Naive thymus-derived CD8-positive, alpha-beta T cell (primary cell): ENCODE measurements at regions not wholly inside any gene's neighbourhood (a gene's known extent, or its start where the extent isn't known, plus 50 kb on each side); places are given as distances from the start of the nearest gene placed in this dataset.

ENCODE experiments used
- ATAC-seq, 2 donors: fragments of 150-1000 bp; cut with Tn5 transposase in 1 of 2; sonication (Bioruptor Pico), chemical (Tn5 transposase) in 1 of 2; 1 replicate in 1 of 2; 2 replicates in 1 of 2; pipeline ENCODE4 v1.10.0; 2021; ENCODE audit warnings: mild to moderate bottlenecking in 2 of 2, moderate library complexity in 2 of 2
- POLR2A ChIA-PET: fragments of 350-600 bp; sonication (Branson Sonifier 250); formaldehyde crosslinking; loops from one replicate; lab custom pipeline; 2021; ENCODE audit warnings: antibody characterized with exemption; lab: Charles Lee
- DNase-seq, 10 donors: peaks; one replicate each; pipeline versions ENCODE4 v3.0.0 to v3.0.0-alpha.2; 2020 to 2022
- H3K27ac Mint-ChIP-seq, 10 donors: one replicate each; pipeline ENCODE4 v1.8.0; 2020 to 2022; ENCODE audit warnings: mild to moderate bottlenecking in 10 of 10, mixed read lengths in 10 of 10, moderate library complexity in 4 of 10, inconsistent platforms in 1 of 10
- H3K27me3 Mint-ChIP-seq, 5 donors: one replicate each; pipeline ENCODE4 v1.8.0; 2021 to 2022; ENCODE audit warnings: mixed read lengths in 5 of 5
- H3K36me3 Mint-ChIP-seq, 3 donors: one replicate each; pipeline ENCODE4 v1.8.0; 2020 to 2022; ENCODE audit warnings: mixed read lengths in 3 of 3, mild to moderate bottlenecking in 2 of 3, inconsistent platforms in 1 of 3
- H3K4me1 Mint-ChIP-seq, 4 donors: one replicate each; pipeline ENCODE4 v1.8.0; 2021 to 2022; ENCODE audit warnings: mixed read lengths in 4 of 4
- H3K4me3 Mint-ChIP-seq, 10 donors: one replicate each; pipeline ENCODE4 v1.8.0; 2020 to 2022; ENCODE audit warnings: mild to moderate bottlenecking in 10 of 10, mixed read lengths in 10 of 10, moderate library complexity in 6 of 10, inconsistent platforms in 1 of 10
- H3K9me3 Mint-ChIP-seq, 9 donors: one replicate each; pipeline ENCODE4 v1.8.0; 2020 to 2022; ENCODE audit warnings: mixed read lengths in 9 of 9, mild to moderate bottlenecking in 3 of 9, inconsistent platforms in 1 of 9, moderate library complexity in 1 of 9

DNA sequence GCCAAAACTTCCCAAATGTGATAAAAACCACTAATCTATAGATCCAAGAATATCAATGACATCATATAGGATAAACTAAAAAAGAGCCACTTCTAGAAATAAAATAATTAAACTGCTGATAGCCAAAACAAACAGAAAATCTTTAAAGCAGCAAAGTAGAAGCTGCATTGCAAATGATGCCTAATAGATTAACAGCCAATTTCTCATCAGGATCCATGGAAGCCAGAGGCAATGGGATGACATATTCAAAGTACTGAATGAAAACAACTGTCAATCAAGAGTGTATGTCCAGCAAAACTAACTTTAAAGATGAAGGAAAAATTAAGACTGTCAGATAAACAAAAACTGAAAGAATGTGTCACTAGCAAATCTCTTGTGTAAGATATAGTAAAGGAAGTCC lies 224.8 kb downstream of the PSAT1 start:
- POLR2A ChIA-PET: no interaction called here
- H3K9me3 Mint-ChIP-seq: peaks cover 14 to 45% (median 27%) of the 10 kb centered on the region in 9 donors
- no peaks in the 10 kb centered on the region for H3K4me1 Mint-ChIP-seq
- no peak overlapping the region for H3K4me3 Mint-ChIP-seq
- H3K36me3 Mint-ChIP-seq: peaks cover 2 to 21% (median 4%) of the 10 kb centered on the region in 3 donors
- H3K27me3 Mint-ChIP-seq: peaks cover 0 to 7% (median 2%) of the 10 kb centered on the region in 5 donors
- ATAC-seq (no peak), DNase-seq (no peak)
- no peak overlapping the region for H3K27ac Mint-ChIP-seq

DNA sequence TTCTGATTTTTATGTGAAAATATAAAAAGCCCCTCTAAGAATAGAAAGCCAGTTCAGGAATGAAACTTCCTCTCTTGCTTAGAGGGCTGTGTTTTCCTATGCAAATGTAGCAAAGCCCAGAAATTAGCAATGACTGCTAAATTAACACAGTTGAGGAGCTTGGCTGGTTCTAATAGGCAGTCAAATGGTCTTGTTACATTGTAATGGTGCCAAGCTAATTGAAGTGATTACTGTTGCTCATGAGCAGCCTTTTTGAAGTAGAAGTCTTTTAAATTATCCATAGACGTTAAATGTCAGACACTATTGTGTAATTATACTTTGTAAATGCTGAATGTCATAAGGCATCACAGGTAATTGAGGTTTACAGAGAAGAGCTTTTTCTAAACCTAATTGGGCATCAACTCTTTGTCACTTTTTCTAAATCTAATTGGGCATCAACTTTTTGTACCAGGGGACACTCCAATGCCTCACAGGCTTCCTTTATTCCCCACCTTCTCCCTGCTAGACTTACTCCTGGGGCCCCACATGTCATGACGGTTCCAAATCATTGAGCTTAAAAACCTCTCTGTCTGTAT lies 229.1 kb downstream of the PSAT1 start:
- Mint-ChIP-seq H3K4me3 (no peak overlapping the region), H3K4me1 (no peaks in the 10 kb centered on the region), H3K27ac (no peak overlapping the region), H3K27me3 (peaks cover 0 to 9% (median 3%) of the 10 kb centered on the region in 5 donors), H3K9me3 (peaks cover 4 to 14% (median 8%) of the 10 kb centered on the region in 9 donors), H3K36me3 (peaks cover 0 to 7% (median 4%) of the 10 kb centered on the region in 3 donors)
- no peak for DNase-seq
- POLR2A ChIA-PET: no interaction called here
- no peak for ATAC-seq

DNA sequence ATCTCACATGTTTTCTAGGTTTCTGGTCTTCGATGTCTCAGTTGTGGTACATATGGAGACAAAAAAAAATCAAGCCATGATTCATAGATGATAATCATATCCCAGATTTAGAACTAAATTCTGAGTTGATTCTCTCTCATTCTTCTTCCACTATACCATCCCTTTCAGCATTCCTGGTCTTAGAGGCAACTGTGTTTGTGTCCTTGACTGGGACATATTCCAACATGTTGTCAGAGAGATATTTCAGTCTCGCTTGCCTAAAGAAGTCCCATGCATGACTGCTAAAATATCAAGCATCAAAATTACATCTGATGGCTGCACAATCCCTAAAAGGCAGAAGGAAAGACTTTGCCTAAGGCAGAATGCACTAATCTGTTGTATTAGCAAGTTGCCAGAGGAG lies 236.6 kb downstream of the PSAT1 start:
- DNase-seq: no peak
- Mint-ChIP-seq H3K9me3 (peaks cover 0 to 7% (median 0%) of the 10 kb centered on the region in 9 donors), H3K27me3 (peaks cover 0 to 9% (median 7%) of the 10 kb centered on the region in 5 donors), H3K36me3 (no peaks in the 10 kb centered on the region), H3K4me1 (no peaks in the 10 kb centered on the region), H3K27ac (no peak overlapping the region), H3K4me3 (no peak overlapping the region)
- POLR2A ChIA-PET: no interaction called here
- no peak for ATAC-seq

DNA sequence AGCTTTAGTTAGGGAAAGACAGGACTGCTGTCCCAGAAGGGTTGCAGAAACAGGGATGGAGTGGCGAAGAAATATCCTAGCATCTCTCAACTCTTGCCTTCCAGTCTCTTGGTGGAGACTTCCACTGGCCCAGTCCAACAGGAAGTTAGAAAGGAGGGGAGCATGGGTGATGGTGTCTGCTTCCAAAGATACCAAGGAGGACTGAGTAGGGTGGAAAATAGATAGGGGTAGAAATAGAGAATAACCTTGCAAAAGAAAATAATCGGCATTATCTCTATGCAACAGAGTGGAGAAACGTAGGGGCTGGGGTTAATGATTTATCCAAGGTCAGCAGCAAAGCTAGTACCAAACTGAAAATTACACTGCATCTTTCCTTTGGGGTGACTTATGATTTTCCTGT lies 242.3 kb downstream of the PSAT1 start:
- POLR2A ChIA-PET: no interaction called here
- peaks cover 0 to 4% (median 0%) of the 10 kb centered on the region in 5 donors for H3K27me3 Mint-ChIP-seq

DNA sequence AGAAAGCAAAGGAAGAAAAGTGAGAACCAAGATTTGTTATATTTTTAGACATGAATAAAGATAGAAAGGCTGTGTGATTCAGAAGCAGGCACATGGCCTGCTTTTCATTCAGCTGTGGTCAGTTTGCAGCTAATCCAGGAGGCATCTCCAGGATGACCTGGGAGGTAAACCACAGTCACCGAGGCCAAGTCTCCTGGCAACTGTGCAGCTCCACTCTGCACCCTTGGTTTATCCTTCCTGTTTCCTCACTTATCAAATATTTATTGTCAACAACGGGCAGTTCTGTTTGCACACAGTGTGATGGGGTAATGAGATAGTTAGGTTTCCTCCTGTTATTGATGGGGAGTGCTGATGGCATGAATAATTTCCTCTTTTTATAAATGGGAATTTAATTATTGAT lies 243.0 kb downstream of the PSAT1 start:
- ATAC-seq (no peak), DNase-seq (no peak)
- H3K4me3 Mint-ChIP-seq: no peak overlapping the region
- no peaks in the 10 kb centered on the region for H3K4me1 Mint-ChIP-seq
- no peaks in the 10 kb centered on the region for H3K36me3 Mint-ChIP-seq
- POLR2A ChIA-PET: no interaction called here
- H3K27ac Mint-ChIP-seq: no peak overlapping the region
- H3K27me3 Mint-ChIP-seq: peaks cover 0 to 4% (median 0%) of the 10 kb centered on the region in 5 donors
- H3K9me3 Mint-ChIP-seq: peaks cover 0 to 3% (median 0%) of the 10 kb centered on the region in 9 donors

More for the DNA sequence above, 242.3 kb downstream of the PSAT1 start:
- H3K4me1 Mint-ChIP-seq: no peaks in the 10 kb centered on the region
- no peaks in the 10 kb centered on the region for H3K36me3 Mint-ChIP-seq
- DNase-seq (no peak), ATAC-seq (no peak)
- no peak overlapping the region for H3K4me3 Mint-ChIP-seq
- H3K27ac Mint-ChIP-seq: no peak overlapping the region
- peaks cover 0 to 4% (median 0%) of the 10 kb centered on the region in 9 donors for H3K9me3 Mint-ChIP-seq

DNA sequence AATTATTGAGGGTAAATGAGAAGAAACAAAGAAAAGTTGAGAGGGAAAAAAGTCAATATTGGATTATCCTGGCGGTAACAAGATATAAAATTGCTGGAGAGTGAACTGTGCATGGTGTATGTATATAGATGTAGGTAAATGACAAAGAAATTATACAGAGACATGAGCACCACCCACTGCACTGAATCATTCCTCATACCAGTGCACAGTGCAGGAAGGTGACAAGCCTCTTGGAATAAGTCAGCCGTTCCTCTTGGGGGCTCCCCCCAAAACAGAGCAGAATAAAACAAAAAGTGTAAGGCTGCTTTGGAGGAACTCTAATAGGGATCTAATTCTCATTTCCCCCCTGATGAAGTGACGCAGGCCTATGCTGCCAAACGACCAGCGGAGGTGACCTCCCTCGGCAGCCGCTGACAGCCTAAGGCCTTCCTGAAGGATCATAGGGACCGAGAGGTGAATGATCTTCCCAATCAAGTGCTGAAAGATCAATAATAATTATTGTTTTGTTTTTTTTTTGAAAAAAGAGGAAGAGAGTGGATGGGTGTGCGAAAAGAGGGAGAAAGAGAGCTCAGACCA lies 245.0 kb downstream of the PSAT1 start:
- H3K27ac Mint-ChIP-seq: no peak overlapping the region
- ATAC-seq (no peak), DNase-seq (no peak)
- no peaks in the 10 kb centered on the region for H3K36me3 Mint-ChIP-seq
- no peak overlapping the region for H3K4me3 Mint-ChIP-seq
- H3K4me1 Mint-ChIP-seq: no peaks in the 10 kb centered on the region
- peaks cover 0 to 3% (median 0%) of the 10 kb centered on the region in 9 donors for H3K9me3 Mint-ChIP-seq
- POLR2A ChIA-PET: no interaction called here
- peaks cover 0 to 4% (median 0%) of the 10 kb centered on the region in 5 donors for H3K27me3 Mint-ChIP-seq

DNA sequence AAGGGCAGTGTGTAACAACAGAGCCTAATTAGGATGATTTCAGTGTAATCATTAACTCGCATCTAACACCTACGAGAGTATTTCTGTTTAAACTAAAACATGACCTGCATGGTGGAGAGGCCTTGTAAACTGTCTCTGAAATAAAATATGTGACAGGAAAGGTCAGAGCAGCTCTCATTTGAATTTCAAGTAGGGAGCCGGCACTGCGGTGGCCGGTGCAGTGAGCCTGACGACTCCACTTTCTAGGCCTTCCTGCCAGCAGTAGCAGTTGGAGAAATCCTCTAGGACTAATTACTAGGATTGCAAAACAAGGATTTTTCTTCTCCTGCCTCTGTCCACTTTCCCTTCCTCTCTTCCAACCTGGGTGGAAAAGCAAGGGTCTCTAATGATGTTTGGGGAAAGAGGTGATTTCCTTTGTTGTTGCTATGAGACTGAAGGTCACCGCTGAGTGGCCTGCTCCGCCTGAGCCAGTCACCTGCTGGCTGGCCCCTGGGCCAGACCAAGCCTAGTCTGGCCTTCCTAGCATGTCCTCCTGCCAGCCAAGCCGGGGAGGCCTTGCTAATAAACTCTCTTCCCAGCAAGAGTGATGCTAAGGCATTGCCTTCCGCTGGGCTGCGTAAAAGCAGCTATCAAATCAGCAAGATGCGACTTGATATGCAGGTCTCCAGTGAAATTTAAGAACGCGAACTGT lies 245.7 kb downstream of the PSAT1 start:
- no peak for DNase-seq
- POLR2A ChIA-PET: no interaction called here
- Mint-ChIP-seq H3K36me3 (no peaks in the 10 kb centered on the region), H3K4me3 (no peak overlapping the region), H3K27me3 (peaks cover 0 to 9% (median 4%) of the 10 kb centered on the region in 5 donors), H3K27ac (no peak overlapping the region), H3K9me3 (peaks cover 0 to 3% (median 0%) of the 10 kb centered on the region in 9 donors), H3K4me1 (no peaks in the 10 kb centered on the region)
- ATAC-seq: no peak

DNA sequence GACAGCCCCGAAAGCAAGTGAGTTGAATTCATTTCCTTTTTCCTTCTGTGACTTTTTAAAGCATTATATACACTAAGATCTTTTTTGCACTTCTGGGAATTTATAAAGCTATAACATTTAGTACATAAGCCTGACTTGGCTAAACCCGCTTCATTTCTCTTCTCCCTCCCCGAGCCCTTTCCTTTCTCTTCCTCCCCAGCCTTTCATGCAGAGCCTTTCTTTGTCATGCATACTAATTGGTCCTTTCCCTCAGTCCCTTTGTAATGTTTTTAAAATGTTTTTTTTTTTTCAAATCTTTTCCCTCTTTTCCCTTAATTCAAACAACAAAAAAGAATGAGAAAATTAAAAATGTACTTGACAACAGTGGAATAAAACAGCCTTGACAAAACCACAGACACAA lies 246.4 kb downstream of the PSAT1 start:
- DNase-seq: no peak

DNA sequence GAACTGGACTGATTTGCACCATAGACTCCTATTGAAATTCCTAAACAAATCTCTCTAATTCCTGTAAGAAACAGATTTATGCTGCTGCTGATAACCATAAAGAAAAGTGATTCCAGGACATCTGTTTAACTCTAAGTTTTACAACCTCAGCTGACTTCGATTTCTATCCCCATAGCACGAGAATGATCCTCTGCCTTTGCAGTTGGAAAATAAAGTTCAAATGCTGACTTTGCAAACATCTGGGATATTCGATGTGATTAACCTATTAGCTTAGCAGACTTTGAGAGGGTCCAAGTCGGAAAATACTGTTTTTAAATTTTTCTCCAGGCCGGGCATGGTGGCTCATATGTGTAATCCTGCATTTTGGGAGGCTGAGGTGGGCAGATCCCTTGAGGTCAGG lies 247.3 kb downstream of the PSAT1 start:
- Mint-ChIP-seq H3K27me3 (peaks cover 0 to 17% (median 5%) of the 10 kb centered on the region in 5 donors), H3K27ac (no peak overlapping the region), H3K4me1 (no peaks in the 10 kb centered on the region), H3K9me3 (peaks cover 0 to 3% (median 0%) of the 10 kb centered on the region in 9 donors), H3K36me3 (no peaks in the 10 kb centered on the region), H3K4me3 (no peak overlapping the region)
- POLR2A ChIA-PET: no interaction called here
- ATAC-seq (no peak), DNase-seq (no peak)

More for the DNA sequence above, 246.4 kb downstream of the PSAT1 start:
- no peak for ATAC-seq
- Mint-ChIP-seq H3K9me3 (peaks cover 0 to 3% (median 0%) of the 10 kb centered on the region in 9 donors), H3K4me1 (no peaks in the 10 kb centered on the region), H3K36me3 (no peaks in the 10 kb centered on the region), H3K27ac (no peak overlapping the region), H3K27me3 (peaks cover 0 to 12% (median 5%) of the 10 kb centered on the region in 5 donors), H3K4me3 (no peak overlapping the region)
- POLR2A ChIA-PET: no interaction called here

DNA sequence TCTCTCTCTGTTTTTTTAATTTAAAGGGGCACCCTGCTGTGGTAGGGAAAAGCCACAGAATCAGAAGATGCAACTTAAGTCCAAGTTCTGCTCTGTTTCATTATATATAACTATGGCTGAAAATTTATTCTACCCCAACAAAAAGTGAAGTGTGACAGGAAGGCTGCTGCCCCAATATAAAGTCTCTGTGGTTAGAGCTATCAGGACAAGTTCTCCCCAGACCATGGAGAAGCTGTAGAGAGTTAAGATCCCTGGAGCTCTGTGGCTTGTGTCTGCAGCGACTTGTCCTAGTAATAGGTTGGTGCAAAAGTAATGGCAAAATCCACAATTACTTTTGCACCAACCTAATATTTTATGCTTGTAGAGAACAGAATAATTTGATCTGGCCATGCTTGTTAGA lies 250.9 kb downstream of the PSAT1 start:
- Mint-ChIP-seq H3K4me1 (no peaks in the 10 kb centered on the region), H3K4me3 (no peak overlapping the region), H3K27me3 (peaks cover 0 to 27% (median 5%) of the 10 kb centered on the region in 5 donors), H3K9me3 (peaks cover 0 to 3% (median 0%) of the 10 kb centered on the region in 9 donors), H3K36me3 (no peaks in the 10 kb centered on the region), H3K27ac (no peak overlapping the region)
- no peak for DNase-seq
- ATAC-seq: no peak
- POLR2A ChIA-PET: no interaction called here

DNA sequence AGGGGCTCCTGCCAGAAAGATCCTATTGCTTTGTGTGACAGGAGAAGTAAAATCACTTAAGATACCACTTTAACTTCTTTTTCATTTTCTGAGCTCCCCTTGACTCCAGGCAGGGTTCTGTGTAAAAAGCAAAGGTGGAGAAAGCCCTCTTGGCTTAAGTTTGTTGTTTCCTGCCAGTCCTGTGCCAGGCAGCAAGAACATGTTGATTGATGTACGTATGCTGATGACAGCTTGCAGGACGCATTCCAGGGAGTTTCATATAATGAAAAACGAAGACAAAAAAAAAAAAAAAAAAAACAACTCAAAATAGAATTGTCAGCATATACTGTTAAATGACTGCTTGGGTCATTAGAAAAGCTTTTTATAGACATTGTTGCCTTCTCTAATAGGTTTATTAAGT lies 251.7 kb downstream of the PSAT1 start:
- H3K36me3 Mint-ChIP-seq: no peaks in the 10 kb centered on the region
- ATAC-seq (no peak), DNase-seq (no peak)
- no peak overlapping the region for H3K27ac Mint-ChIP-seq
- H3K4me3 Mint-ChIP-seq: no peak overlapping the region
- H3K4me1 Mint-ChIP-seq: no peaks in the 10 kb centered on the region
- peaks cover 0 to 27% (median 5%) of the 10 kb centered on the region in 5 donors for H3K27me3 Mint-ChIP-seq
- POLR2A ChIA-PET: no interaction called here
- H3K9me3 Mint-ChIP-seq: peaks cover 0 to 3% (median 0%) of the 10 kb centered on the region in 9 donors

DNA sequence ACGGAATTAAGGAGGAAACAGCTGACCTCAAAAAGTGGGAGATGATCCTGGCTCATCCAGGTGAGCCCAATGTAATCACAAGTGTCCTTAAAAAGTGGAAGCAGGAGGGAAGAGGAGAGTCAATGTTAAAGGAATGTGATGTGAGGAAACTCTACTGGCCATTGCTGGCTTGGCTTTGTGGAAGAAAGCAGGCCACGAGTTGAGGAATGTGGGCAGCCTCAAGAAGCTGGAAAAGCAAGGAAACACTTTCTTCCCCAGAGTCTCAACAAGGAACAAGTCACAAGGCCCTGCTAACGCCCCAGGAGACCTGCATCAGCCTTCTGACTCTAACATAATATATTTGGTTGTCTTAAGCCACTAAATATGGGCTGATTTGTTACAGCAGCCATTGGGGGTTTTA lies 252.8 kb downstream of the PSAT1 start:
- Mint-ChIP-seq H3K27ac (no peak overlapping the region), H3K4me3 (no peak overlapping the region), H3K9me3 (peaks cover 0 to 3% (median 0%) of the 10 kb centered on the region in 9 donors), H3K4me1 (no peaks in the 10 kb centered on the region), H3K36me3 (no peaks in the 10 kb centered on the region), H3K27me3 (peaks cover 0 to 27% (median 5%) of the 10 kb centered on the region in 5 donors)
- DNase-seq (no peak), ATAC-seq (no peak)
- POLR2A ChIA-PET: no interaction called here

DNA sequence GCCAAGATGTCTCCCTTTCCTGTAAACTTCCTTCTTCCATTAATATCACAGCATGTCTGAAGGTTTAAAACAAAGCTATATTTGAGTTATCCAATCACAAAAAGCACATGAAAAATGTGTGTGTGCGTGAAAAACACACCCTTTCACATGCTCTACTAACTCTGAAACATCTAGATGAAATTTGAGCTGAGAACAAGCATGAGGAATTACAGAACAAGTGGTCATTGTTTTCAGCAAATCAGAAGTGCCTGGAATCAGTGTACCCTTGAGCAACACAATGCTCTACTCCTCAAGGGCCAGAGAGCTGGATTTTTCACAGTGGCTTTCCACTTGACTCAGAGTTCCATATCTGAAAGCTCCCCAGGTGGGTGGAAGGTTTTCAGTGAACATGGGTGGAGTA lies 255.9 kb downstream of the PSAT1 start:
- no peak for ATAC-seq
- no peaks in the 10 kb centered on the region for H3K4me1 Mint-ChIP-seq
- H3K4me3 Mint-ChIP-seq: no peak overlapping the region
- H3K27me3 Mint-ChIP-seq: peaks cover 0 to 30% (median 2%) of the 10 kb centered on the region in 5 donors
- no peak overlapping the region for H3K27ac Mint-ChIP-seq
- DNase-seq: no peak
- POLR2A ChIA-PET: no interaction called here
- peaks cover 0 to 2% (median 0%) of the 10 kb centered on the region in 9 donors for H3K9me3 Mint-ChIP-seq
- H3K36me3 Mint-ChIP-seq: no peaks in the 10 kb centered on the region
